ENCODE measurements at regions not wholly inside any gene's neighbourhood (a gene's known extent, or its start where the extent isn't known, plus 50 kb on each side); places are given as distances from the start of the nearest gene placed in this dataset.

- TF ChIP-seq CHD7 (IDR thresholded peaks at IDR 0.05; ENCODE audit: insufficient replicate concordance, low read length) (no peak), CTCF (IDR thresholded peaks at IDR 0.05; ENCODE audit: control extremely low read depth in 1 of 3, insufficient read depth in 1 of 3, low read depth in 1 of 3, low read length in 3 of 3) (no peak), SP4 (IDR thresholded peaks at IDR 0.05; ENCODE audit: low read length) (no peak)
Observed at GRCh38 chr15:46394463-46394862, 759.6 kb downstream of the SQOR start.

Measured in H1 (cell line).